HG02642 (cell line): ENCODE measurements at regions not wholly inside any gene's neighbourhood (a gene's known extent, or its start where the extent isn't known, plus 50 kb on each side); places are given as distances from the start of the nearest gene placed in this dataset.
"Not testable (repeated sequence)": the region's sequence is repeated elsewhere in the genome, so short reads cannot be mapped to it uniquely, and the experiment has no call there.

ENCODE experiments used
- ATAC-seq: cut with Tn5 transposase; IDR thresholded peaks from one replicate; pipeline ENCODE4 v1.9.1; 2021; ENCODE audit warnings: mild to moderate bottlenecking; ENCODE audit not compliant: unreplicated experiment, poor library complexity

DNA sequence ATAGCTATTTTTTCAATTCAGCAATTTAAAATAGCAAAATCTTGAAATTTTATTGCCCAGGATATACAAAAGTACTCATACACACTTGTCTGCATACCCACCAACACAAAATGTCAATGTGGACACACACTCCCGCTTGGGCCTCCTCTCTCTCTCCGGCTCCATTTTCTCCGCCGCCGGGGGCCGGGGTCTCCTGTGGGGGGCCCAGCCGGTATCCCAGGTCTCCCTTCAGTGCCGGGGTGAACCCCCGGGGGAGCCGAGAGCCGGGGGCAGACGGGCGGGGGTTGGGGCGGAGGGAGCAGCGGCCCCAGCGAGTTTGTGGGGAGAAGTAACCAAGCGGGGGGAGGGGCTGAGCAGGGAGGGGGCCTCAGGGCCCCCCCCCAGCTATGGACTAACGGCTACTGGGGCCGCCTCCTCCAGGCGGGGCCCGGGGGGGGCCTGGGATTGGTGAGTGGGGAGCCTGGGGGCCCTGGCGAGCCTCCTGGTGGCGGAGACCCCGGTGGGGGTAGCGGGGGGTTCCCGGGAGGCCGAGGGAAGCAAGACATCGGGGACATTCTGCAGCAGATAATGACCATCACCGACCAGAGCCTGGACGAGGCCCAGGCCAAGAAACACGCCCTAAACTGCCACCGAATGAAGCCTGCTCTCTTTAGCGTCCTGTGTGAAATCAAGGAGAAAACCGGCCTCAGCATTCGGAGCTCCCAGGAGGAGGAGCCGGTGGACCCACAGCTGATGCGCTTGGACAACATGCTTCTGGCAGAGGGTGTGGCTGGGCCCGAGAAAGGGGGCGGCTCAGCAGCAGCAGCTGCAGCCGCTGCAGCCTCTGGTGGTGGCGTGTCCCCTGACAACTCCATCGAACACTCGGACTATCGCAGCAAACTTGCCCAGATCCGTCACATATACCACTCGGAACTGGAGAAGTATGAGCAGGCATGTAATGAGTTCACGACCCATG is 56.6 kb downstream of the CHST2 start:
- not testable (repeated sequence) for ATAC-seq

DNA sequence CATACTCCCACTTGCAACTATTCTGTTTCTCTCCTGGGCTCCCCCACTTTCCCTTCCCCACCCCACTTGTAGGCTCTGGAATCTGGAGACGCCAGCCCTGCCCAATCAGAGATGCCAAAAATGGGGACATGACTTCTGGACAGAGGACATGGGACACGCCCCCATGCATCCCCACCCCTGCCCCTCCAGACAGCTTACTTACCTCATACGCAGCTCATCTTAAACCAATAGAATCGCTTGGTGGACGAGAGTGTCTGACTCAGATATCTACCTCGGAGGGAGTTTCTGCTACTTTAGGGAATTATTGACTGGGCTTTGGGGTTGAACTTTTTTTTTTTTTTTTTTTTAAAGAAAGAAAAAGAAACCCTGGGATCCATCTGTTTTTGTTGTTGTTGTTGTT is 58.4 kb downstream of the CHST2 start:
- ATAC-seq: not testable (repeated sequence)

DNA sequence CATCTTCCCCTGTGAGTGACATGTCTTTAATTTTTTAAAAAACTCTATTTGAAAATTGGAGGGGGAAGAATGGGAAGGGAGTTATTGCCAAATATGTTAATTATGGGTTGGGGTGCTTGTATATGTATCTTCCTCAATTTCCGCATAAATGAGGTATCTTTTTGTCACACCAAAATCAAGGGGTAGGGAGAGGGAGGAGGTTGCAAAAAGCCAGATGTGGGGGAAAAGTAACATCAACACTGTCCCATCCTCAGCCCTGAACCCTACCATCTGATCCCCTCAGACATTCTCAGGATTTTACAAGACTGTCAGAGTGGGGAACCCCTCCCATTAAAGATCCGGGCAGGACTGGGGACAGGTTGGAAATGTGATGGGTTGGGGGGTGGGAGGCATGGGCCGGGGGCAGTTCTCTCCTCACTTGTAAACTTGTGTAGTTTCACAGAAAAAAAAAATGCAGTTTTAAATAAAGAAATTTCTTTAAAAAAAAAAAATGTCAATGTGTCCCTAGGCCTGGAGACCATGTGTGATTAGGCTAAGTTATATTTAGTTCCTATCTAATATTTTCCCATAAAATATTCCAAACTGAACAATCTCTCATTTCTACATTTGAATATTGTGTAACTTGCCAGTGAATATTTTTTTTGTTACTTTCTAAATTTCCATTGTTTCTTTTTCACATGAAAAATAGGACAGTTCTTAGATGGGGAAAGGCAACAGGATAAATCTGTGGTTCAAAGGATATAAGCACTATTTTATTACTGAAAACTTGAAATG is 59.4 kb downstream of the CHST2 start:
- not testable (repeated sequence) for ATAC-seq

DNA sequence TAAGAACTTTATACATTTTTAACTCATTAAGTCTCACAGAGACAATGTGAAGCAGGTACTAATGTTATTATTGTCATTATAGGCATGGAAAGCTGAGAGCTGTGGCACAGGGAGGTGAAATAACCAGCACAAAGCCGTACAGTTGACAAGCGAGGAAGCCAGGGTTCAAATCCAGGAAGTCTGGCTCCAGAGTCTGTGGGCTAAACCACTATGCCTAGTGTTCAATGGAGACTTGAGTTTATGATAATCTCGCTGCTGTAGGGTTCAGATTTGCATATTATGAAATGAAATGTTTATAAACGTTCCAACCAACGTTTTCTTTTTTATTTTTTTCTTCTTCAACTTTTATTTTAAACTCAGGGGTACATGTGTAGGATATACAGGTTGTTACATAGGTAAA is 60.0 kb downstream of the CHST2 start:
- no peak for ATAC-seq

DNA sequence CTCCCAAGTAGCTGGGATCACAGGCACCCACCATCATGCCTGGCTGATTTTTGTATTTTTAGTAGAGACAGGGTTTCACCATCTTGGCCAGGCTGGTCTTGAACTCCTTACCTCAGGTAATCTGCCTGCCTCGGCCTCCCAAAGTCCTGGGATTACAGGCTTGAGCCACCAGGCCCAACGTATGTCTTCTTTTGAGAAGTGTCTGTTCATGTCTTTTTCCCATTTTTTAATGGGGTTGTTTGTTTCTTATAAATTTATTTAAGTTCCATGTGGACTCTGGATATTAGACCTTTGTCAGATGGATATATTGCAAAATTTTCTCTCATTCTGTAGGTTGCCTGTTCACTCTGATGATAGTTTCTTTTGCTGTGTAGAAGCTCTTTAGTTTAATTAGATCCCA is 61.3 kb downstream of the CHST2 start:
- not testable (repeated sequence) for ATAC-seq

DNA sequence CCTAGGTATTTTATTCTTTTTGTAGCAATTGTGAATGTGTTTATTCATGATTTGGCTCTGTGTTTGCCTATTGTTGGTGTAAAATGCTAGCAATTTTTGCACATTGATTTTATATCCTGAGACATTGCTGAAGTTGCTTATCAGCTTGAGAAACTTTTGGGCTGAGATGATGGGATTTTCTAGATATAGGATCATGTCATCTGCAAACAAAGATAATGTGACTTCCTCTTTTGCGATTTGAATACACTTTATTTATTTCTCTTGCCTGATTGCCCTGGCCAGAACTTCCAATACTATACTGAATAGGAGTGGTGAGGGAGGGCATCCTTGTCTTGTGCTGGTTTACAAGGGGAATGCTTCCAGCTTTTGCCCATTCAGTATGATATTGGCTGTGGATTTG is 62.4 kb downstream of the CHST2 start:
- not testable (repeated sequence) for ATAC-seq

DNA sequence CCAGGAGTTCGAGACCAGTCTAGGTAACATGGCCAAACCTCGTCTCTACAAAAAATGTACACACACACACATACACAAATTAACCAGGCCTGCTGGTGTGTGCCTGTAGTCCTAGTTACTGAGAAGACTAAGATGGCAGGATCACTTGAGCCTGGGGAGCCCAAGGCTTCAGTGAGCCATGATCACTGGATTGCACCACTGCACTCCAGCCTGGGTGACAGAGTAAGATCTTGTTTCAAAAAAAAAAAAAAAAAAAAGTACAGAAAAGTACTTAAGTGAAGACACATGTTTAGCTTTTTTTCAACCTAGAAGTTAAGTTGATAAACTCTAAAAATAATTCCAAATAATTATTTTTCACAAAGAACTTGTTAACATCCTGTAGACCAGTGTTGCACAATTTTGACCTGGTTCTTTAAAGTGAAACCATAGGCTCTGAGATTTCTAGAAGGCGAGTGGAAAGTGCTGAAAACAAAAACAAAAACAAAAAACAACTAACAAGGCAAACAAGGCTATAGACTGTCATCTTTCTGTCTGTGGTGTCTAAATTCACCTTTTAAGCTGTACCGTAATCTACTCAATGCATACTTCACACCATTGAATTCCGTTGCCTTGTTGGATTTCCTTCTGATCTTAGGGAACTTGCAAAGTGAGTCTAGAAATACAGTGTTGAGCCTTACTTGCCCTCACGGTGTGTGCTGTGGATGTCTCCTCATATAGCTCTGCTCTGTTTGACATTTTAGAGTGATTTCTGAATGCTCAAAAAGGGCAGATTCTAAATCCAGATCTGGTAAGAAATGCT is 63.5 kb downstream of the CHST2 start:
- no peak for ATAC-seq

DNA sequence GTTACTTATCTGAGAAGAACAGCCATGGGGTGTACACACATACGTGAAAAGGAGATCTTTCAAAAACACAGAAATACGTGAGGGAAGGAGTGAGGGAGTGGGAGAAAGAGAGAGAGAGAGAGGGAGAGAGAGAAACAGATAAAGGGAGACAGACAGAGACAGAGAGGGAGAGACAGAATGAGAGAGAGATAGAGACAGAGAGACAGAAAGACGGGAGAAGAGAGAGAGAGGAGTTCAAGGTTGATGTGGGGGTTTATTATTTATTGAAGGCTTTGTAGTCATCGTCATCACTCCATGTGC is 64.0 kb downstream of the CHST2 start:
- no peak for ATAC-seq

DNA sequence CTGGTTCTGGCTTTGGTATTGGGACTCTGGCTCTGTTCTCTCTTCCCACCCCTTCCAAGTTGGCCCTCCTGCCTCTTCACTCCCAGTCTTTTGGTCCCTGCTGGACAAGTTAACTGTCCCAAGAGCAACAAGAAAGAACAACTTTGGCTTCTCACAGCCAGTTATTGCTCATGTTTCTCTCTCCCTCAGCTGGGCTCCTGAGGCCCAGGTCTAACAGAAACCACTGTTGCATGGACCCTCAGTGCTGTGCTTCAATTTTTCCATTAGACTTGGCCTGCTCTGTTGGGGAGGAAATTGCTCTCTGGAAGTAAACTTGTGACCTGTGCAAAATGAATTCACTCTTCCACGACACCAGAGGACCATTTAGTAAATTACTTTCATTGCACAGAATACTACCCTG is 64.5 kb downstream of the CHST2 start:
- ATAC-seq: no peak

DNA sequence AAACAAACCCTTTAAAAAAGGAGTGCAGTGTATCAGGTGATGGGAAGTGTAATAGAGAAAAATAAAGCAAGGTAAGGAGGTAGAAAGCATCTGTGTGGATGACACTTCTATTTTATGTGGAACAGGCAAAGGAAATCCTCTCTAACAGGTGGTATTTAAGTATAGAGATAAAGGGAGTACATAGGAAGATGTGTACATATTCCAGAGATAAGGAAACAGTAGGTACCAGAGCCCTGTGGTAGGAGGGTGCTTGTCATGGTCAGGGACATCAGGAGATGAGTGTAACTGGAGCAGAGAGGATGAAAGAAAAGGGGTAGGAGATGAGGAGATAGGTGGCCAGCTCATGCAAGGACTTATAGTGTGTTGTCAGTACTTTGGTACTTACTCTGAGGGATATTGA is 65.8 kb downstream of the CHST2 start:
- no peak for ATAC-seq

DNA sequence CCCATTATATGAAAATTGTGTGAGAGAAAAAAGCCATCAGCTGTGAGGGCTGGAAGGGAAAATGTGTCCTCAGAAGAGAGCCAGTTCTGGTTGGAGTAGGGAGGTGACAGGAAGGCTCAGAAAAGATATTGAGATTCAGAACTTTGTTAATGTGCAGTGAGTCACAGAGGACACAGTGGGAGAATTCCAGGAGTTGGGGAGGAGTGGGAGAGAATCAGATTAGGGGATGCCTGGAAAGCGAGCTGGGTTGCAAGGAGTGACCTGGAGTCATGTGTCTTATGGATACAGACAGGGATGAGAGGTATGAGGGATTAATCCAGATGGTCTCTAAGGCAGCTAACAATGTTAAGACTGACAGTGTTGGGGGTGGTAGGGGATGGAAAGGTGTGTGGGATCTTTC is 67.5 kb downstream of the CHST2 start:
- no peak for ATAC-seq

DNA sequence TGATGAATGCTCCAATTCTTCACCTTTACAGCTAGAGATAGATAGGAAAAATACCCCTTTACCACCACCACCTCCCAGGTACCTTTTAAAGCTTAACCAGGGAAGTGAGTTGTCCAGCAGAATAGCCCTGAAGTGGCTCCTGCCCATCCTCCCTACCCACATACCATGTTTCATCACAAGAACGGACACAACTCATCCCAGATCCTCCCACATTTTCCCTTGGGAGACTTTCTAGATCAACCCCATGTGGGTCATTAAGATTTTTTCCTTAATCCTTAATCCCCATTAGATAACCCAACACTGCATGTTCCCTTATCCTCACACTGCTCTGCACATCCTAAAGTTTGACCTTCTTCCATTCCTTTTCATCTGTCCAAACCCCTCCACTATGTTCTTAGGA is 69.3 kb downstream of the CHST2 start:
- no peak for ATAC-seq

DNA sequence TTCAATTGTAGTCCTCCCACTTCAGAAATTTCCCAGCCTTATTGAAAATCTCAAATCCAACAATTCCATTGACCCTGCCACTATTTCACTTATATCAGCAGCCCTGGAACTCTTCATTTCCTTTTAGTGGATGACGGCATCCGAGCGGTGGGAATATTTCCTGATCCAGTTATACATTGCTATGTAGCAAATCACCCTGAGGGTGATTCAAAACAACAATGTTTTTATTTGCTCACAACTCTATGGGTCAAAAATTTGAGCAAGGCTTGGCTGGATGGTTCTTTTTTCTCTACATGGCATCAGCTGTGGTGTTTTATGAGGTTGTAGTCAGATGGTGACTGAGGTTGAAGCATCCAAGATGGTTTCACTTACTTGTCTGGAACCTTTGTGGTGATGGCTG is 70.5 kb downstream of the CHST2 start:
- ATAC-seq: no peak

DNA sequence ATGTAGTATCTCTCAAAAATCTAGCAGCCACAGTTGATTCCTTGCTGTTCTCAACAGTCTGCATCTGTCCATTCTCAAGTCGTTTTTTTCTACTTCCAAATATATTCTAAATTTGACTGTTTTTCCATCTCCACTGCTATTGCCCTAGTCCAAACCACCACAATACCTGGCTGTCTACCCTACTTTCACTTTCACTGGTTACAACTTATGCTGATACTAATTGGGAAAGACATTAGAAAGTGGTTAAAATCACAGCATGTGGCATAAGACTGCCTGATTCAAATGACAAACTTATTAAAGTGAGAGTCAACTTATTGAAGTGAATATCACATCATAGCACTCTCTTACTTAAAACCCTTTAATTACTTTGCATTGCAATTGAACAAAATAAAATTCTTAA is 72.6 kb downstream of the CHST2 start:
- no peak for ATAC-seq

DNA sequence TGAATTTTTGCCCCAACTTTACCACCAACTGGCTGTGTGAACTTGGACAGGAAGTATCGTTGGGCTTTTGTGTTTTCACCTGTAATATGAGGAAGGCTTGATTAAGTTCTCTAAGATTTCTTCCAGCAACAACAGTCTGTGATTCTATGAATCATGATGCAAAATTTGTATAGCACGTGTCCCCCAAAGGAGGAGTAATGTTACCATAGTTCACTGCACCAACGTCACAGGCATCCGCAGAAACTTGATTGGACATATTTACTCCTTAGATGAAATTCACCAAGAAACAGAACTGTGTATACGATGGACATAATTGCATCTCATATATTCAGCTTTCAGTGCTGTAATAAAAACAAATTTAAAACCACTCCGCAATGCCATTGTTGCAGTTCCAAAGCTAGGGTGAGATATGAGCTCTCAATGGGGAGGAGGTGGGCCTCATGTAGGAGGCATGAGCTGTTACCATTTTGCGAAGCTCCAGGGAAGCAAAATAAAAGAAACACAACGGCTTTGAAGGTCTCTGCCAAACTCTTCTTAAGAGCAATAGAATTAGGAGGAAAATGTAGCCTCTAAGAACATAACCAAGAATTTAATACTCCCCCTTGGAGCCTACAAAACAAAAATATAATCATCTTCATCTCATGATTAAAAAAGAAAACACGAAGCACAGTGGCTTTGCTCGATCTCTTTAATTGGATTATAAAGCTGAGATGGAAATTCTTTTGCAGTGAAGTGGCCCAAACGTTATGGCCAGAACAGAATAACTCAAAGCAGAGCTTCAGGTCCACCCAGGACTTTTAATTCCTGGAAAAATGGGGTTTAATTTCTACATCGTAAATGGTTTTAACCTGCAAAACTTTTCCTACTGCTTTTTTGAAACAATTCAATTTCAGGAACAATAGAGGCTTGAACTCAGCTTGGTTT is 80.7 kb downstream of the CHST2 start:
- no peak for ATAC-seq

DNA sequence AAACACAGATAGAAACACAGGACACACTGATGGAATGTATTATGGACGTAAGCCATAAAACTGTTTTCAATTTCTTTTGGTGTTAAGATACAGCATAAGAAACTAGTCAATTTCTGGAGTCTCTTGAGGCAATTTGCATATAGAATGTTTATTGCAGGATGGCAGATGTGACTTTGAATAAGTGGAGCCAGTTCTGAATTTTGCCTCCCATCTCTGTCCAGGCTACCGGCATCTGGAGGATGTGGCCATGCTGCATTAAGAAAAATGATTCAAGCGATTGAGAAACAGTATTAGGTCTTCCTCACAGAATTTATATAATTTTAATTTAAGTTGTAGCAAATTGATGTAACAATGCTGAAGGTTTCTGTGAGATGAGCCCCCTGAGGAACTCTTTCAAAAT is 81.5 kb downstream of the CHST2 start:
- no peak for ATAC-seq

DNA sequence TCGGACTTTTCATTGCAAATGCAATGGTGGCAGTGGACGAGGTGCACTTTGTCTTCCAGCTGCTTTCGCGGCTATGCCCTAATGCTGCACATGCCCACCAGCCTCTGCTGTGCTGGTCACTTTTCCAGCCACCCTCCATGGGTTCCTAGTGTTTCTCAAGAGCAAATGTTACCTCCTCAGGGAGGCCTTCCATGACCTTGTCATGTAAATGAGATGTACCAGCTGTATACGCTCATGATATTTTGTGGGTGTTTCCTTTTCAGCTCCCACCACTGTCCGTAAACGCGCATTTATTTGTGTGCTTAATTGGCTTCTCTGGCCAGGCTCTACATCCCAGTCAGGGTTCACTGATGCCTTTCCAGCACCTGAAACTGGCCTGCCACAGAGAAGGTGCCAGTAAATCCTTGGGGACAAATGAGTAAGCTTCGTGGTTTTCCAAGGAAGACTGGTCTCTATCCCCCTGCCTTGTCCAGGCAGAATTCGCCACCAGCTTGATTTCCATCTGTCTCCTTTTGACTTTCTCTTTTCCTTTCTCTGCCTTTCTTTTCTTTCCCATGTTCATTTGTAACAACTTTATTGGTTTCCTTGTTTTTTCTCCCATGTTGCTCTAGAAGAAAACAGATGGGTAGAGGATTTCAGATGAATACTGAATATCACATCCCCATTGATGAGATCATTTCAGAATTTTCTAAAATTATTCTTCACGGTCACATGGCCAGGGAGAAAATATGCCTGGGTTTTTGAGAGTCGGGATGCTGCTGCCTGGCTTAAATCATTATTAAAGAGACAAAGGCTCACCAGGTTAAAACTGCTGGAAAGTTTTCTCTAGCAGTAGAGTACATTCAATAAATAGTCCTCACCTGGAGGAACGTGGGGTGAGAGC is 82.5 kb downstream of the CHST2 start:
- ATAC-seq: no peak

DNA sequence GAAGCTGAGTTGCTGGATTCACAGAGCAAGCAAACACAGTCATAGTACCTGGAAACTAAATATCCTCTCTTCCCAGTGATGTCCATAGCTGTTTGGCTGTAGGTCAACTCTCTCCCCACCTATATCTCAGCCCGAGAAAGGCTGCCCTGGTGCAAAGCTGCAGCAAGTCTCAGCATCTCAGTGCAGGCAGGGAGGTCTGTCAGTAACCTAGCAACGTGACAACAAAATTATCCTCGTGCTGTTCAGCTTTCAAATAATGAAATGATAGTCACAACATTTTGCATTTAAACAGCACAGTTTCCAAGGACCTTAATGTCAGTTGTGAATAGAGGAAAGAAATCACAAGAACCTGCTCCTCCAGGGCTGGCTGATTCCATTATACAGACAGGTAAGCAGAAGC is 83.6 kb downstream of the CHST2 start:
- no peak for ATAC-seq

DNA sequence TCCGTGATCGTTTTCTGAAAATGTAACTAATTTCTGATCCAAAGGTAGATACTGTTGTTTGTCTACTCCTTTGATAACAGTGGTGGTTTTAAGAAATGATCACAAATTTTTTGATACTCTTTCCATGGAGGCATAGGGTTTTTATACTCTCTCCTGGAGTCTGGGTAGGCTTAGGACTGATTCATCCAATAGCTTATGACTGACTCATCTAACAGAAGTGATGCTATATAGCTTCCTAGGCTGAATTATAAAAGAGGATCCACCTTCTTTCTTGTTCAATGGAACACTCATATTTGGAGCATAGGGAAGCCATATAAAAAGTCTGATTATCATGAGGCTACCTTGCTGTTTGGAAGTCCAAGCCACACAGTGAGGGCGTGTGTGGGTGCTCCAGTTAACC is 84.3 kb downstream of the CHST2 start:
- ATAC-seq: no peak
